Astrocyte of the spinal cord (primary cell): ENCODE measurements at regions not wholly inside any gene's neighbourhood (a gene's known extent, or its start where the extent isn't known, plus 50 kb on each side); places are given as distances from the start of the nearest gene placed in this dataset.

Experiments used
- DNase-seq: peaks from one replicate; pipeline ENCODE4 v3.0.0; 2011; ENCODE audit warnings: low read depth, low spot score
- H3K4me3 ChIP-seq: 2 replicates; pipeline ENCODE4 v1.5.1; 2011; ENCODE audit warnings: low read depth, mild to moderate bottlenecking, low read length, moderate library complexity
- in situ Hi-C: cut with HindIII; loops from 2 replicates; pipeline ENCODE4 v1.10.0; 2017; ENCODE audit warnings: low sequenced_read_pairs
- TF ChIP-seq, protein P1 (sequence below): IDR thresholded peaks from 2 replicates; pipeline ENCODE4 v1.5.1; 2012; ENCODE audit warnings: low read depth, mild to moderate bottlenecking, low read length, inconsistent platforms

- in situ Hi-C loops = no loop called here
- DNase-seq = no peak
- no peak overlapping the region for H3K4me3 ChIP-seq
- TF ChIP-seq, protein P1, sequence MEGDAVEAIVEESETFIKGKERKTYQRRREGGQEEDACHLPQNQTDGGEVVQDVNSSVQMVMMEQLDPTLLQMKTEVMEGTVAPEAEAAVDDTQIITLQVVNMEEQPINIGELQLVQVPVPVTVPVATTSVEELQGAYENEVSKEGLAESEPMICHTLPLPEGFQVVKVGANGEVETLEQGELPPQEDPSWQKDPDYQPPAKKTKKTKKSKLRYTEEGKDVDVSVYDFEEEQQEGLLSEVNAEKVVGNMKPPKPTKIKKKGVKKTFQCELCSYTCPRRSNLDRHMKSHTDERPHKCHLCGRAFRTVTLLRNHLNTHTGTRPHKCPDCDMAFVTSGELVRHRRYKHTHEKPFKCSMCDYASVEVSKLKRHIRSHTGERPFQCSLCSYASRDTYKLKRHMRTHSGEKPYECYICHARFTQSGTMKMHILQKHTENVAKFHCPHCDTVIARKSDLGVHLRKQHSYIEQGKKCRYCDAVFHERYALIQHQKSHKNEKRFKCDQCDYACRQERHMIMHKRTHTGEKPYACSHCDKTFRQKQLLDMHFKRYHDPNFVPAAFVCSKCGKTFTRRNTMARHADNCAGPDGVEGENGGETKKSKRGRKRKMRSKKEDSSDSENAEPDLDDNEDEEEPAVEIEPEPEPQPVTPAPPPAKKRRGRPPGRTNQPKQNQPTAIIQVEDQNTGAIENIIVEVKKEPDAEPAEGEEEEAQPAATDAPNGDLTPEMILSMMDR = no peak
Observed at GRCh38 chr5:54720341-54720740, 202.8 kb downstream of the SNX18 start.

DNA sequence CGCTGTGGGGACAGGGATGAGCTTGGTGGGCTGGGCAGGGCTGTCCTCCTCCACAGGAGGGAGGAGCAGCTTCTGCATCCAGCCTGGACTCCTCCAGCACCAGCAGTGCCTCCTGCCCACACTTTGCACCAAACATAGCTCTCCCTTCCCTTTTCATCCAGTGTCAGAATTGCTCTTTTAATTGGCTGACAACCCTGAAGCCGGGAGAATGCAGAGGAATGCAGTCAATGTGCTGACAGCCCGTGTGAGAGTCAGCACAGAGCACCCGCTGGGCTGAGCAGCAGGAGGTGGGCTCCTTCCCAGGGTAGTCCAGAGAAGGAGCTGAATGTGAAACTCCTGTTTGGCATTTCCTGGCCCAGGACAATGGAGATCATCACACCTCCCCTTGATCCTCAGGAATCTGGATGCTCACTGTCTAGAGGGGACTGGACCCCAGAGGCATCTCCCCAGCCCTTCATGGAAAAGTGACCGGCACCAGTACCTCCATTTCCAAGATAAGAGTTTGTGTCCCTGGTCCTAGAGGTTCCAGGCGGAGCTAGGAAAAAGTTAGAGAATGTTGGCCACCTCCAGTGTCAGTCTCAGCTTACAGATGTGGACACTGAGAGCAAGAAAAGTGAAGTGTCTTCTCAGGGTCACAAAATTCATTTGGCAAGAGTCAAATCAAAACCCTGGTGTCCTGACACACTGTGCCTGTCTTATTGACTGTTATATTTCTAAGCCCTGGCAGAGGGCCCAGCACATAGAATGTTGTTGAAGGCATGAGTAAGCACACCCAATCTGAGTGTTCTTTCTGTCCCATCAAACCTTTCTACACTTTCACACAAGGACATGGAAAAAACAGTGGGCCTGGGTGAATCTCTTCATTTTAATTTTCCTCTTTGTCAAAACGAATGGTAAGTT lies 202.1 kb downstream of the SNX18 start:
- DNase-seq = peak; percentile 87
- TF ChIP-seq, protein P1 = no peak
- H3K4me3 ChIP-seq = no peak overlapping the region
- in situ Hi-C loops = no loop called here

GRCh38 chr5:54718656-54719055 lies 201.1 kb downstream of the SNX18 start:
- TF ChIP-seq, protein P1 = no peak
- H3K4me3 ChIP-seq = no peak overlapping the region
- peak; percentile 52 for DNase-seq
- in situ Hi-C loops = no loop called here

- no peak for DNase-seq
- no peak overlapping the region for H3K4me3 ChIP-seq
- in situ Hi-C loops = no loop called here
- TF ChIP-seq, protein P1 = no peak
Observed at GRCh38 chr5:54717870-54718269, 200.3 kb downstream of the SNX18 start.

DNA sequence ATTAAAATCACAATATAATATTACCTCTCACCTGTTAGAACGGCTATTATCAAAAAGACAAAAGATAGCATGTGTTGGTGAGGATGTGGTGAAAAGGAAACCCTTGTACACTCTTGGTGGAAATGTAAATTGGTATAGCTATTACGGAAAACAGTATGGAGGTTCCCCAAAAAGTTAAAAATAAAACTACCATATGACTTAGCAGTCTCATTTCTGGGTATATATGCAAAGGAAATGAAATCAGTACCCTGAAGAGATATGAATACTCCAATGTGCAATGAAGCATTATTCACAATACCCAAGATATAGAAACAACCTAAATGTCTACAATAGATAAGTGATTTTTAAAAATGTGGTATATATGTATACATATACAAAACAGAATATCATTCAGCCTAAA lies 199.9 kb downstream of the SNX18 start:
- no peak overlapping the region for H3K4me3 ChIP-seq
- TF ChIP-seq, protein P1 = no peak
- DNase-seq = no peak
- in situ Hi-C loops = no loop called here

DNA sequence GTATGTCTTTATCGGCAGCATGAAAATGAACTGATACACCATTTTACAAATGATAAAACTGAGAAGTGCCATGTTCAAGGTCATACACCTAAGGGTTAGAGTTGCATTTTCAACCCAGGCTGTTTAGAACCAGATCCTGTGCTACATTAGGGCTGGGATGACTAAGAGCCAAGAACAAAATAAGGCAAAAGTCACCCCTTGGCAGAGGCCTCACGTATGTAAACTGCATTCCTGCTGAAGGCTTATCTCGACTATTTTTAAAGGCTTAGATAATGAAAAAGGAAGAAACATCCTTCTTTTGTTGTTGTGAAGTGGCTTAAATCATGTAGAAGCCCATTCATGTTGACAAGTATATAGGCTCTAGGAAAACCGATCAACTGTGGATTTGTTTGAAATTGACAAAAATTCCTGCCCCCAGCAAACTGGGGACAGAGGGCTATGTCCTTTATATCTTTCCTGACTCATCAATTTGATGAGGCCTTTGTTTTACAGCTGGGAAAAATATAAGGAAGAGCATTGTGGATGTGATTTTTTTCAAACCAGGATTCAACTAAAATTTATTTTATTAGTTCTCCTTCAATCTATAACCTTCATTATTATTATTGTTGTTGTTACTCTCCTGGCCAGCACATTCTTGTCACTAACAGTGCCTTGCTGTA lies 196.5 kb downstream of the SNX18 start:
- no peak overlapping the region for H3K4me3 ChIP-seq
- TF ChIP-seq, protein P1 = no peak
- in situ Hi-C loops = no loop called here
- no peak for DNase-seq
